Right lobe of liver (tissue), 6 donors: ENCODE measurements at regions not wholly inside any gene's neighbourhood (a gene's known extent, or its start where the extent isn't known, plus 50 kb on each side); places are given as distances from the start of the nearest gene placed in this dataset.

ENCODE experiments used
- ATAC-seq, 4 donors: fragments of 200-7000 bp; cut with Tn5 transposase; one replicate each; pipeline ENCODE4 v1.9.1; 2020; ENCODE audit warnings: mild to moderate bottlenecking in 4 of 4, moderate library complexity in 4 of 4
- DNase-seq, 3 donors: peaks; one replicate each; pipeline ENCODE4 v3.0.0-alpha.2; 2020
- H3K27ac ChIP-seq, 3 donors: fragments of 200-600 bp; one replicate each; pipeline ENCODE4 v1.8.0; 2022
- H3K27me3 ChIP-seq, 2 donors: fragments of 200-600 bp; one replicate each; pipeline ENCODE4 v1.8.0; 2022
- H3K36me3 ChIP-seq, 4 donors: fragments of 200-600 bp; sonication (generic) in 1 of 4; one replicate each; pipeline versions ENCODE4 v1.5.1 to v1.8.0; 2017 to 2022; ENCODE audit warnings: control low read depth in 1 of 4
- H3K4me1 ChIP-seq, 4 donors: fragments of 200-600 bp; sonication (generic) in 1 of 4; one replicate each; pipeline versions ENCODE4 v1.5.1 to v1.8.0; 2017 to 2022; ENCODE audit warnings: control low read depth in 1 of 4
- H3K4me3 ChIP-seq, 3 donors: fragments of 200-600 bp; one replicate each; pipeline ENCODE4 v1.8.0; 2022
- H3K9me3 ChIP-seq, 4 donors: fragments of 200-600 bp; sonication (generic) in 1 of 4; one replicate each; pipeline versions ENCODE4 v1.5.1 to v1.8.0; 2017 to 2022; ENCODE audit warnings: control low read depth in 1 of 4
- CTCF ChIP-seq, 4 donors: fragments of 200-600 bp in 3 of 4; fragments of 450-650 bp in 1 of 4; IDR thresholded peaks; one replicate each; pipeline versions ENCODE4 v1.5.1 to v1.8.0; 2016 to 2022; ENCODE audit warnings: antibody characterized with exemption in 4 of 4, mild to moderate bottlenecking in 2 of 4
- POLR2A ChIP-seq: fragments of 450-650 bp; IDR thresholded peaks from one replicate; pipeline ENCODE4 v1.6.1; 2017; ENCODE audit warnings: antibody characterized with exemption, mild to moderate bottlenecking
- WGBS: methylation state at CpG from one replicate; pipeline ENCODE4 v1.1.6; 2018; ENCODE audit warnings: low coverage, low lambda C conversion rate; ENCODE audit not compliant: insufficient coverage; ENCODE audit errors: missing lambda C conversion rate; 5-methylcytosine and 5-hydroxymethylcytosine counted together
- intact Hi-C, 2 donors: fragments of 100-400 bp; cut with DNase I; formaldehyde crosslinking; loops; one replicate each; pipeline versions ENCODE4 v1.11.2 to v1.14.1; 2022
- donor health status: DM: no; HTN: yes; CAD: no.
- donor health status: DM: no; HTN: no; CAD: no.
- donor health status: DM: no; HTN: no; CAD: no.
- donor health status: DM: no; HTN: yes; CAD: no.
- donor health status: DM: no; HTN: yes; CAD: no.

- no peak for ATAC-seq
- H3K4me1 ChIP-seq = no peaks in the 10 kb centered on the region
- WGBS = 12% methylated on average over 1 of the region's 1 CpG
- H3K4me3 ChIP-seq = no peak overlapping the region
- intact Hi-C loops = no loop called here
- no peaks in the 10 kb centered on the region for H3K27me3 ChIP-seq
- TF ChIP-seq POLR2A (no peak), CTCF (IDR thresholded peaks at IDR 0.05) (no peak)
- H3K27ac ChIP-seq = no peak overlapping the region
- H3K9me3 ChIP-seq = no peaks in the 10 kb centered on the region
- DNase-seq = no peak
- no peaks in the 10 kb centered on the region for H3K36me3 ChIP-seq
These were observed 724.9 kb downstream of the NSUN3 start for GRCh38 chr3:94787734-94788270.

- DNase-seq (no peak), ATAC-seq (no peak)
- no peaks in the 10 kb centered on the region for H3K4me1 ChIP-seq
- H3K9me3 ChIP-seq = no peaks in the 10 kb centered on the region
- intact Hi-C loops = no loop called here
- no peak overlapping the region for H3K27ac ChIP-seq
- H3K4me3 ChIP-seq = no peak overlapping the region
- TF ChIP-seq POLR2A (no peak), CTCF (IDR thresholded peaks at IDR 0.05) (no peak)
- H3K36me3 ChIP-seq = no peaks in the 10 kb centered on the region
- H3K27me3 ChIP-seq = no peaks in the 10 kb centered on the region
These were observed 731.7 kb downstream of the NSUN3 start for GRCh38 chr3:94794563-94794962.

- WGBS = 79% methylated on average over 1 of the region's 1 CpG
- TF ChIP-seq CTCF (IDR thresholded peaks at IDR 0.05) (no peak), POLR2A (no peak)
- no peaks in the 10 kb centered on the region for H3K27me3 ChIP-seq
- H3K4me1 ChIP-seq = no peaks in the 10 kb centered on the region
- H3K36me3 ChIP-seq = no peaks in the 10 kb centered on the region
- H3K9me3 ChIP-seq = no peaks in the 10 kb centered on the region
- H3K27ac ChIP-seq = no peak overlapping the region
- intact Hi-C loops = no loop called here
- no peak for ATAC-seq
- DNase-seq = no peak
- H3K4me3 ChIP-seq = no peak overlapping the region
These were observed 736.7 kb downstream of the NSUN3 start for GRCh38 chr3:94799420-94800060.

- TF ChIP-seq CTCF (IDR thresholded peaks at IDR 0.05) (no peak), POLR2A (no peak)
- 47% methylated on average over 2 of the region's 2 CpGs for WGBS
- no peak overlapping the region for H3K27ac ChIP-seq
- intact Hi-C loops = no loop called here
- DNase-seq = no peak
- no peak overlapping the region for H3K4me3 ChIP-seq
- no peaks in the 10 kb centered on the region for H3K27me3 ChIP-seq
- no peak for ATAC-seq
- H3K36me3 ChIP-seq = no peaks in the 10 kb centered on the region
- no peaks in the 10 kb centered on the region for H3K9me3 ChIP-seq
- H3K4me1 ChIP-seq = no peaks in the 10 kb centered on the region
These were observed 749.0 kb downstream of the NSUN3 start for GRCh38 chr3:94811836-94812235.

GRCh38 chr3:94821241-94821640, 758.4 kb downstream of the NSUN3 start:
- Histone ChIP-seq H3K36me3 (no peaks in the 10 kb centered on the region), H3K27me3 (no peaks in the 10 kb centered on the region), H3K27ac (no peak overlapping the region), H3K4me3 (no peak overlapping the region), H3K4me1 (no peaks in the 10 kb centered on the region), H3K9me3 (no peaks in the 10 kb centered on the region)
- no peak for DNase-seq
- TF ChIP-seq POLR2A (no peak), CTCF (IDR thresholded peaks at IDR 0.05) (no peak)
- no peak for ATAC-seq
- 15% methylated on average over 1 of the region's 1 CpG for WGBS
- intact Hi-C loops = no loop called here
